ENCODE measurements at regions not wholly inside any gene's neighbourhood (a gene's known extent, or its start where the extent isn't known, plus 50 kb on each side); places are given as distances from the start of the nearest gene placed in this dataset.

- TF ChIP-seq GATA2 (IDR thresholded peaks at IDR 0.05; ENCODE audit: low read depth, low read length) (no peak), GATA3 (IDR thresholded peaks at IDR 0.05; ENCODE audit: low read depth, low read length) (no peak)
Observed at GRCh38 chr1:69123486-69123885, 444.2 kb upstream of the LRRC7 start.
